DOHH2 (cell line): ENCODE measurements at regions not wholly inside any gene's neighbourhood (a gene's known extent, or its start where the extent isn't known, plus 50 kb on each side); places are given as distances from the start of the nearest gene placed in this dataset.

Experiments used
- CTCF ChIP-seq: fragments of 200-600 bp; sonication (generic); IDR thresholded peaks from one replicate; pipeline ENCODE4 v1.5.1; 2014; ENCODE audit warnings: antibody characterized with exemption, mild to moderate bottlenecking, low read depth, low read length; ENCODE audit not compliant: poor library complexity, severe bottlenecking
- EZH2phosphoT487 ChIP-seq: fragments of 200-600 bp; sonication (generic); IDR thresholded peaks from 2 replicates; pipeline ENCODE4 v1.6.1; 2017; ENCODE audit warnings: borderline replicate concordance, mild to moderate bottlenecking, antibody characterized with exemption, low read length, moderate library complexity, mixed read lengths

- no peak for TF ChIP-seq CTCF
- TF ChIP-seq EZH2phosphoT487: no peak
Observed at GRCh38 chr2:146366276-146366675, 1478.6 kb upstream of the ACVR2A start.
